ENCODE measurements at regions not wholly inside any gene's neighbourhood (a gene's known extent, or its start where the extent isn't known, plus 50 kb on each side); places are given as distances from the start of the nearest gene placed in this dataset.

DNA sequence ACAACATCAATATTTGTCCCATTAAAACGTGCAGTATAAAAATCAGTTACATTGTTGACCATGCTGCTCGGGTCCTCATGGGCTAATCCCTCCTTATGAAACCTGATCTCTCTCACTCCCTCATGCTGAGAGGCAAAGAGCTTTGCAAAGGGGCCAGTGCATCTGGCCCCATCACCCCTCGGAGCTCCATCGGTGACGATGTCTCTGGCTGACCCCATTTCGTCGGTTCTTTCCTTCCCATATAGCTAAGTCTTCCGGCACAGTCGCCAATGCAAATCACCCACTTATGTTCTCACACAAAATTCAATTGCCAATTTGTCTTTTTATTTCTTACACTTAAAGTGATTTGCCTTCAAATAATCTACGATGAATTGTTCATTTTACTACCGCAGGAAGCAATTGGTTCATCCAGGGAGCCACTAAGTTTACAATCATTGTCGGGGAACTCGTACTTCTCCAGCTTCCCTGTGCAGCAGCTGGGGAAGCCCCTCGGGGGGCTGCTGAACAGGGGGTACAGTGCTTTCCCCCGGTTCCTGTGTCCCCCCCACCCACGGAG is 199.8 kb upstream of the CDH4 start:
- H3K4me3 ChIP-seq (ENCODE audit: control insufficient read depth, low read depth, low read length), result no peak overlapping the region
- TF ChIP-seq, protein P1, sequence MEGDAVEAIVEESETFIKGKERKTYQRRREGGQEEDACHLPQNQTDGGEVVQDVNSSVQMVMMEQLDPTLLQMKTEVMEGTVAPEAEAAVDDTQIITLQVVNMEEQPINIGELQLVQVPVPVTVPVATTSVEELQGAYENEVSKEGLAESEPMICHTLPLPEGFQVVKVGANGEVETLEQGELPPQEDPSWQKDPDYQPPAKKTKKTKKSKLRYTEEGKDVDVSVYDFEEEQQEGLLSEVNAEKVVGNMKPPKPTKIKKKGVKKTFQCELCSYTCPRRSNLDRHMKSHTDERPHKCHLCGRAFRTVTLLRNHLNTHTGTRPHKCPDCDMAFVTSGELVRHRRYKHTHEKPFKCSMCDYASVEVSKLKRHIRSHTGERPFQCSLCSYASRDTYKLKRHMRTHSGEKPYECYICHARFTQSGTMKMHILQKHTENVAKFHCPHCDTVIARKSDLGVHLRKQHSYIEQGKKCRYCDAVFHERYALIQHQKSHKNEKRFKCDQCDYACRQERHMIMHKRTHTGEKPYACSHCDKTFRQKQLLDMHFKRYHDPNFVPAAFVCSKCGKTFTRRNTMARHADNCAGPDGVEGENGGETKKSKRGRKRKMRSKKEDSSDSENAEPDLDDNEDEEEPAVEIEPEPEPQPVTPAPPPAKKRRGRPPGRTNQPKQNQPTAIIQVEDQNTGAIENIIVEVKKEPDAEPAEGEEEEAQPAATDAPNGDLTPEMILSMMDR (IDR thresholded peaks at IDR 0.05; ENCODE audit: control insufficient read depth, insufficient read depth, low read depth, low read length, missing control alignments), result no peak
- DNase-seq (ENCODE audit: low read depth), result no peak

DNA sequence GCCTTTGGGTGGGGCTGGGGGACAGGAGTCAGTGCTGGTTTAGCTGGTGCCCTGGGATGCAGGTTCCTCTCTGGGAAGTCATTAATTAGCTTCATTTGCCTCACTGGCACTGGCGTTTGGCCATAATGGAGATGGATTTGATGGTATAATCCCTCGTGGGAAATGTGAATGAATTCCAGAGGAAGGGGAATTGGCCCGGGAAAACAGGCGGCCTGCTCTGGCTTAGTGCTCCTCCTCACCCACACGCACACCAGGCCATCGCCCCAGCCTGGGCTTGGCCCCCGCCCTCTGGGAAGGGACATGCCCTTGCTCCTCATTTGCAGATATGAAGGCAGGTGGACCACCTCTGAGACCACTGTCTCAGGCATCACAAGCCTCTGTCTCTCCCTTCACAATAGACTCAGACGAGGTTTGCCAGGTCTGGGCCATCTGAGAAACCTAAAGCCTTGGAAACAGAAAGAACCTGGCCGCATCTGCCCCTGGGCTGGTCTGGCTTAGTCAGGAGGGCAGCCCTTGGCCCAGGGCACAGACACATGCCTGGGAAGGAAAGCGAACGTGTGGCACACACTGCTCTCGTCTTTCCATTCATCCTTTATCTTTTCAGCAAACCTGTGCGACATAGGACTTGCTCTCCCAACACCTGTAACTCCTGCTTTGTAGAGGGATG is 199.2 kb upstream of the CDH4 start:
- H3K4me3 ChIP-seq (ENCODE audit: control insufficient read depth, low read depth, low read length), result no peak overlapping the region
- no peak for DNase-seq (ENCODE audit: low read depth)
- TF ChIP-seq, protein P1 (IDR thresholded peaks at IDR 0.05; ENCODE audit: control insufficient read depth, insufficient read depth, low read depth, low read length, missing control alignments), result no peak

DNA sequence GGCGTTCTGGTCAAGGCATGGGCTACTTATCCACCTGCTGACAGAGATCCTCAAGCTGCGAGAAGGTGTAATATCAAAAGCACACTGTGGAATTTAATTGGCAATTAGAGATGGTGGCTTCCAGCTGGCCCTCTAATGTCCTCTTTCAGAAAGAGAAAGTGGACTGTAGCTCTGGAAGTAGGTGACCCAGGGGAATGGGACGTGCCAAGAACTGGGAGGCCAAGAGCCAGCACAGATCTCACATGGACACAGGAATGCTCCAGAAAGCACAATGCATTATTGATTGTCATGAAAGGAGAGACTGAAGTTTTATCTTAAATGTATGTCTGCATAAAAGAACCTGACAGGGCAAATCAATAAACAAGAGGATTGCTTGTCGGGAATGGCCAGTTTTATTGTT is 198.6 kb upstream of the CDH4 start:
- H3K4me3 ChIP-seq (ENCODE audit: control insufficient read depth, low read depth, low read length), result no peak overlapping the region
- no peak for DNase-seq (ENCODE audit: low read depth)
- TF ChIP-seq, protein P1 (IDR thresholded peaks at IDR 0.05; ENCODE audit: control insufficient read depth, insufficient read depth, low read depth, low read length, missing control alignments), result no peak

DNA sequence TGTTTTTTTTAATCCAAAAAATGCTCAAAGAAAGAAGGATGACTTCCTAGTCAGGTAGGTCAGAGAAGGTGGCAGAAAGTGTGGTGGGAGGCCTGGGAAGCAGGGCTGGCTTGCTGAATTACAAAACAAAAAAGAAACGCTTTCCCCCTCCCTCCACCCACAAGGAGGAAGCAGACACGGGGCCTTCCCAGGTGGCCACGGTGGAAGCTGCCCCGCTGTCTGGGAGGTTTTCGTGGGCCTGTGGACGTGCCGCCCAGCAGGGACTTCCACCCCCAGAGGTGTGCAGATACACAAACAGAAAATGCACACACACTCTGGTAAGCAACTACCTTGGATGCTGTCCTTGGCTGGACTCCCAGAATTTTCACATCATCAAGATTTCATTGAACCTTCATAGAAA is 198.2 kb upstream of the CDH4 start:
- DNase-seq (ENCODE audit: low read depth), result no peak
- TF ChIP-seq, protein P1 (IDR thresholded peaks at IDR 0.05; ENCODE audit: control insufficient read depth, insufficient read depth, low read depth, low read length, missing control alignments), result no peak
- H3K4me3 ChIP-seq (ENCODE audit: control insufficient read depth, low read depth, low read length), result no peak overlapping the region

DNA sequence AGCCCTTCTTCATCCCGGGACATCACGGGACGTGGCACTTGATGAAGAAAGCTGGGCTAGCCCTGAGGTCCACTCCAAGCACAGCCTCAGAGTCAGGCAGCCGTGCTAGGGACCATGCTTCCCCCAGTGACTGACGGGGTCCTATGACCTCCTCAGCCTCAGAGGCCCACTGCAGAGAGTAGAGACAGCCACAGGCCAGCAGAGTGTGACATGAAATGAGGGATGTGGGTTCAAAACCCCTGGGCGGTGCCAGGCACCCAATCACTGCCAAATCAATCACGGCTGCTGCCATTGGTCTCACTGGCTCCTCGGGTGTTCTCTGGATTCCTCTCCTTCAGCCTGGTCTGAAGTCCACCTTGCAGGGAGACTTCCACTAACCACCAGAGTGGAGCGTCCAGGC is 197.7 kb upstream of the CDH4 start:
- DNase-seq (ENCODE audit: low read depth), result no peak
- H3K4me3 ChIP-seq (ENCODE audit: control insufficient read depth, low read depth, low read length), result no peak overlapping the region
- TF ChIP-seq, protein P1 (IDR thresholded peaks at IDR 0.05; ENCODE audit: control insufficient read depth, insufficient read depth, low read depth, low read length, missing control alignments), result no peak

DNA sequence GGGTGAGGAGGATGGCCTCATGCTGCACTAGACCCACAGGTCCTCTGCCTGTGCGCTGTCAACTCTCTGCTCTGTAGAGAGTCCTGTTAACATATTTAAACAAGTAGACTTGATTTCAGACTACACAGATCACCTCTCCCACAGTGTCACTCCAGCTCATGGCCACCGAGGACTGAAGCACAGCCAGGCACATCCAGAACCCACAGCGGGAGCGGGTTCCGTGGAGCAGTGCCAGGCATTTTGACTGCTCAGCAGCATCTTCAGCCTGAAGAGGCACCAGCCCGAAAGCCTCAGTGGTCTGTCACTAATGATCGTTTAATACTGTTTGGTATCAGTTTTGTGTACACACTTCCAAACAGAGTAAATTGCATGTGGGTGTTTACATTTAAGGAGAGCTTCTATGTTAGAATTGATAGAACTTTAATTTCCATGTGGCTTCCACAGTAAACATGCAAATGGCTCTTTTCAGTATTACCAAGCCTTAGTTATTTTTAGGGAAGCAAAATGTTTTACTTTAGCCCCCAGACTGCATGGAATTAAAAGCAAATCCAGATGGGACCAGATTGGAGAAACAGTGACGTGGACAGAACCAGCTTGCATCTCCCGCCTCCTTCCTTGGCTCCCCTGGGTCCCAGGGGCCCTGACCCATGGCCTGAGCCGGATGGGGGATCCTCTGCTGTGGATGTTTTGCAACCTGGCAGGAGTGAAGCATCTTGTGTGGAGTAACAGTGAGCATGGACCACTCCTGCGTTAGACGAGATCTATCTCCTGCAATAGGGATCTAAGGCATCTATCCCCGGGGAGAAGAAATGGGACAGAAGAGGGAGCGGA is 196.7 kb upstream of the CDH4 start:
- H3K4me3 ChIP-seq (ENCODE audit: control insufficient read depth, low read depth, low read length), result no peak overlapping the region
- DNase-seq (ENCODE audit: low read depth), result no peak
- TF ChIP-seq, protein P1 (IDR thresholded peaks at IDR 0.05; ENCODE audit: control insufficient read depth, insufficient read depth, low read depth, low read length, missing control alignments), result no peak
